A673 (cell line): ENCODE measurements at regions not wholly inside any gene's neighbourhood (a gene's known extent, or its start where the extent isn't known, plus 50 kb on each side); places are given as distances from the start of the nearest gene placed in this dataset.

Experiments used
- BruUV-seq: library from RNA; stranded (reverse); fragments of 400-500 nt; replicated peaks from 2 replicates; lab custom pipeline; 2021; lab: Mats Ljungman, UMichigan
- CTCF ChIA-PET: fragments of 300-600 bp; sonication (Branson Sonifier 250); formaldehyde crosslinking; loops from one replicate; lab custom pipeline; 2022; ENCODE audit warnings: antibody characterized with exemption; lab: Charles Lee
- POLR2A ChIA-PET: fragments of 300-600 bp; sonication (Branson Sonifier 250); formaldehyde crosslinking; loops from one replicate; lab custom pipeline; 2022; ENCODE audit warnings: antibody characterized with exemption; ENCODE audit not compliant: low non-redundant PET; lab: Charles Lee
- DNase-seq: peaks from one replicate; pipeline ENCODE4 v3.0.0-alpha.2; 2015; ENCODE audit warnings: low spot score
- H3K27ac ChIP-seq: fragments of 200-600 bp; sonication (generic); 2 replicates; pipeline ENCODE4 v1.5.1; 2016; ENCODE audit warnings: mixed run types, low read depth, mild to moderate bottlenecking, mixed read lengths, antibody characterized with exemption, low read length; ENCODE audit not compliant: poor library complexity, severe bottlenecking
- H3K27me3 ChIP-seq: fragments of 200-600 bp; sonication (generic); replicated peaks from 2 replicates; pipeline ENCODE4 v1.6.1; 2017; ENCODE audit warnings: mixed run types, low read depth, mild to moderate bottlenecking, mixed read lengths, antibody characterized with exemption, low read length; ENCODE audit not compliant: insufficient read depth, poor library complexity
- H3K36me3 ChIP-seq: fragments of 200-600 bp; sonication (generic); 2 replicates; pipeline ENCODE4 v1.6.1; 2016; ENCODE audit warnings: mixed run types, mild to moderate bottlenecking, mixed read lengths, antibody characterized with exemption, low read length; ENCODE audit not compliant: insufficient read depth, poor library complexity, severe bottlenecking
- H3K4me1 ChIP-seq: fragments of 200-600 bp; sonication (generic); 2 replicates; pipeline ENCODE4 v1.6.1; 2017; ENCODE audit warnings: mixed run types, mild to moderate bottlenecking, mixed read lengths, antibody characterized with exemption, low read length; ENCODE audit not compliant: insufficient read depth, poor library complexity, severe bottlenecking
- H3K4me3 ChIP-seq: fragments of 200-600 bp; sonication (generic); 2 replicates; pipeline ENCODE4 v1.5.1; 2016; ENCODE audit warnings: low read depth, mixed run types, mild to moderate bottlenecking, mixed read lengths, low read length; ENCODE audit not compliant: poor library complexity, severe bottlenecking
- H3K9me3 ChIP-seq: fragments of 200-600 bp; sonication (generic); 2 replicates; pipeline ENCODE4 v1.6.1; 2016; ENCODE audit warnings: mixed run types, low read depth, mild to moderate bottlenecking, mixed read lengths, antibody characterized with exemption, low read length; ENCODE audit not compliant: poor library complexity, severe bottlenecking
- CTCF ChIP-seq: fragments of 300-800, 200-600 bp; sonication (generic); conservative IDR thresholded peaks from 2 replicates; pipeline ENCODE4 v1.5.1; 2017; ENCODE audit warnings: low read depth, mild to moderate bottlenecking, antibody characterized with exemption, low read length, moderate library complexity, mixed read lengths
- EZH2 ChIP-seq: fragments of 200-600 bp; sonication (generic); IDR thresholded peaks from 2 replicates; pipeline ENCODE4 v1.6.1; 2017; ENCODE audit warnings: borderline replicate concordance, low read depth, mild to moderate bottlenecking, mixed read lengths, antibody characterized with exemption, low read length; ENCODE audit not compliant: poor library complexity, severe bottlenecking
- intact Hi-C: fragments of 100-400 bp; cut with micrococcal nuclease; formaldehyde crosslinking; loops from one replicate; pipeline ENCODE4 v1.10.0; 2022; ENCODE audit not compliant: unreplicated experiment

- Histone ChIP-seq H3K4me3 (no peak overlapping the region), H3K9me3 (no peaks in the 10 kb centered on the region), H3K4me1 (no peaks in the 10 kb centered on the region), H3K27ac (no peak overlapping the region), H3K27me3 (no peaks in the 10 kb centered on the region), H3K36me3 (no peaks in the 10 kb centered on the region)
- POLR2A ChIA-PET, result no interaction called here
- BruUV-seq, result no TSS peak
- TF ChIP-seq CTCF (no peak), EZH2 (no peak)
- intact Hi-C loops, result no loop called here
- CTCF ChIA-PET, result no interaction called here
- DNase-seq, result no peak
Measured at GRCh38 chrX:118179718-118180117, 63.1 kb upstream of the KLHL13 start.

- TF ChIP-seq EZH2 (no peak), CTCF (no peak)
- no peak overlapping the region for H3K4me3 ChIP-seq
- no TSS peak for BruUV-seq
- intact Hi-C loops, result no loop called here
- H3K27me3 ChIP-seq, result no peaks in the 10 kb centered on the region
- H3K27ac ChIP-seq, result no peak overlapping the region
- CTCF ChIA-PET, result no interaction called here
- peak; percentile 59 for DNase-seq
- H3K4me1 ChIP-seq, result no peaks in the 10 kb centered on the region
- POLR2A ChIA-PET, result interaction anchor here (0.6 kb wide), 1 partner anchor 1273 kb away, joined by 3 read pairs; no protein-coding TSS in a partner anchor
- no peaks in the 10 kb centered on the region for H3K36me3 ChIP-seq
- no peaks in the 10 kb centered on the region for H3K9me3 ChIP-seq
Measured at GRCh38 chrX:118181030-118181429, 64.4 kb upstream of the KLHL13 start.

- TF ChIP-seq EZH2 (no peak), CTCF (no peak)
- ChIA-PET CTCF (no interaction called here), POLR2A (no interaction called here)
- no TSS peak for BruUV-seq
- H3K4me3 ChIP-seq, result no peak overlapping the region
- H3K36me3 ChIP-seq, result no peaks in the 10 kb centered on the region
- no peaks in the 10 kb centered on the region for H3K4me1 ChIP-seq
- no peaks in the 10 kb centered on the region for H3K9me3 ChIP-seq
- no peaks in the 10 kb centered on the region for H3K27me3 ChIP-seq
- H3K27ac ChIP-seq, result no peak overlapping the region
- DNase-seq, result peak; percentile 9
- intact Hi-C loops, result no loop called here
Measured at GRCh38 chrX:118182025-118182424, 65.4 kb upstream of the KLHL13 start.
